Brain microvascular endothelial cell (primary cell): ENCODE measurements at regions not wholly inside any gene's neighbourhood (a gene's known extent, or its start where the extent isn't known, plus 50 kb on each side); places are given as distances from the start of the nearest gene placed in this dataset.

Experiments used
- DNase-seq: peaks from one replicate; pipeline ENCODE4 v3.0.0-alpha.2; 2020
- H3K27ac ChIP-seq: fragments of 250-450 bp; sonication (Bioruptor Pico); 2 replicates; pipeline ENCODE4 v1.5.1; 2020; ENCODE audit warnings: mild to moderate bottlenecking, moderate library complexity
- H3K27me3 ChIP-seq: fragments of 250-450 bp; sonication (Bioruptor Pico); replicated peaks from 2 replicates; pipeline ENCODE4 v1.5.1; 2020; ENCODE audit warnings: mild to moderate bottlenecking
- H3K36me3 ChIP-seq: fragments of 250-450 bp; sonication (Bioruptor Pico); replicated peaks from 2 replicates; pipeline ENCODE4 v1.5.1; 2020; ENCODE audit warnings: mild to moderate bottlenecking
- H3K4me3 ChIP-seq: 2 replicates; pipeline ENCODE4 v1.5.1; 2011; ENCODE audit warnings: low read depth, mild to moderate bottlenecking, control low read depth, low read length, moderate library complexity
- CTCF ChIP-seq: IDR thresholded peaks from 2 replicates; pipeline ENCODE4 v1.5.1; 2011; ENCODE audit warnings: low read depth, mild to moderate bottlenecking, moderate library complexity, low read length, control low read depth, inconsistent platforms; ENCODE audit errors: missing control alignments
- in situ Hi-C: cut with HindIII; loops from 2 replicates; pipeline ENCODE4 v1.10.0; 2017; ENCODE audit warnings: low sequenced_read_pairs, low pct_ligation_motif_present

GRCh38 chr10:33109384-33109783 lies 151.4 kb upstream of the ITGB1 start:
- in situ Hi-C loops = no loop called here
- no peaks in the 10 kb centered on the region for H3K27me3 ChIP-seq
- no peak overlapping the region for H3K27ac ChIP-seq
- no peak overlapping the region for H3K4me3 ChIP-seq
- DNase-seq = no peak
- TF ChIP-seq CTCF = no peak
- no peaks in the 10 kb centered on the region for H3K36me3 ChIP-seq

- H3K27ac ChIP-seq = no peak overlapping the region
- H3K4me3 ChIP-seq = no peak overlapping the region
- no peak for DNase-seq
- H3K27me3 ChIP-seq = no peaks in the 10 kb centered on the region
- no peaks in the 10 kb centered on the region for H3K36me3 ChIP-seq
- no peak for TF ChIP-seq CTCF
- in situ Hi-C loops = no loop called here
These were observed 149.9 kb upstream of the ITGB1 start for GRCh38 chr10:33107953-33108352.

- DNase-seq = no peak
- Histone ChIP-seq H3K27me3 (no peaks in the 10 kb centered on the region), H3K4me3 (no peak overlapping the region), H3K27ac (no peak overlapping the region), H3K36me3 (no peaks in the 10 kb centered on the region)
- in situ Hi-C loops = no loop called here
- no peak for TF ChIP-seq CTCF
These were observed 148.7 kb upstream of the ITGB1 start for GRCh38 chr10:33106767-33107166.

GRCh38 chr10:33103863-33104379 lies 145.9 kb upstream of the ITGB1 start:
- DNase-seq = no peak
- Histone ChIP-seq H3K4me3 (no peak overlapping the region), H3K36me3 (no peaks in the 10 kb centered on the region), H3K27me3 (no peaks in the 10 kb centered on the region), H3K27ac (no peak overlapping the region)
- in situ Hi-C loops = no loop called here
- no peak for TF ChIP-seq CTCF

- no peak for TF ChIP-seq CTCF
- H3K27ac ChIP-seq = no peak overlapping the region
- H3K27me3 ChIP-seq = no peaks in the 10 kb centered on the region
- no peaks in the 10 kb centered on the region for H3K36me3 ChIP-seq
- in situ Hi-C loops = no loop called here
- DNase-seq = no peak
- H3K4me3 ChIP-seq = no peak overlapping the region
These were observed 144.0 kb upstream of the ITGB1 start for GRCh38 chr10:33102071-33102470.

- TF ChIP-seq CTCF = no peak
- no peaks in the 10 kb centered on the region for H3K27me3 ChIP-seq
- H3K4me3 ChIP-seq = no peak overlapping the region
- in situ Hi-C loops = no loop called here
- H3K27ac ChIP-seq = no peak overlapping the region
- H3K36me3 ChIP-seq = no peaks in the 10 kb centered on the region
- DNase-seq = no peak
These were observed 143.4 kb upstream of the ITGB1 start for GRCh38 chr10:33101392-33101787.
